Bone marrow (tissue), 2 donors: ENCODE measurements at regions not wholly inside any gene's neighbourhood (a gene's known extent, or its start where the extent isn't known, plus 50 kb on each side); places are given as distances from the start of the nearest gene placed in this dataset.

Source experiments
- DNase-seq, 2 donors: peaks; one replicate each; lab custom pipeline; 2025; lab: John Stamatoyannopoulos, UW

GRCh38 chr3:94258851-94259250, 196.0 kb downstream of the NSUN3 start:
- DNase-seq: no peak

DNA sequence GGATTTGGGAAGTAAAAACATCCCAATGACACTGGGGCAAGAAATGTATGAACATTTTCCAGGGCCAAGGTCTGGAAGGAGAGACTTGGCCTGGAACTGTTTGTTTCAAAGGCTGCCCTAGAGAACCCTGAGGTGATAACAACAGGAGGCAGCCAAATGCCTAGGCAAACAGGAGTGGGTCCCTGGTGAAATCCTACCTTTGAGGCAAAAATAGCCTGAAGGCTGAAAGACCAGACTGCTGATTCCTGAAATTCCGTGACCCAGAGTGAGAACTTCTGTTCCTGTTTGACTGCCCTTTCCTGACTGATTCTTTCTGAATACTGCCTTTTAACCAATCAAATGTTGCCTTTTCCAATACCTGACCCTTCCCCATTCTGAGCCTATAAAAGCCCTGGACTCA, 196.4 kb downstream of the NSUN3 start:
- no peak for DNase-seq

DNA sequence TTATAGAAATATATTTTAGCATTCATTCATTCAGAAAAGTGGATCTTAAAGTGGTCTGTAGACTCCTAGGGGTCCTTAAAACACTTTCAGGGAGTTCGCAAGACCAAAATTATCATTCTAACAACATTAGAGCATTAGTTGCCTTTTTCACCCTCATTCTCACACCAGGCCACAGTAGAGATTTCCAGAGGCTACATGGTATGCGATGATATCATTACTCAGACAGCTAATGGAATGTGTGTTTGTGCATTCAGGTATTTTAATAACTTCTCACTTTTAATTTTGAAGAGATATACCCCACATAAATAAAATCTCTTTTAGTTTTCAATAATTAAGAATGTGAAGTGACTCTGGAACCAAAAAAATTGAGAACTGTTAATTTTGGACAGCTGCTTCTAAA, 206.9 kb downstream of the NSUN3 start:
- DNase-seq: no peak

GRCh38 chr3:94272016-94272415, 209.2 kb downstream of the NSUN3 start:
- DNase-seq: no peak

DNA sequence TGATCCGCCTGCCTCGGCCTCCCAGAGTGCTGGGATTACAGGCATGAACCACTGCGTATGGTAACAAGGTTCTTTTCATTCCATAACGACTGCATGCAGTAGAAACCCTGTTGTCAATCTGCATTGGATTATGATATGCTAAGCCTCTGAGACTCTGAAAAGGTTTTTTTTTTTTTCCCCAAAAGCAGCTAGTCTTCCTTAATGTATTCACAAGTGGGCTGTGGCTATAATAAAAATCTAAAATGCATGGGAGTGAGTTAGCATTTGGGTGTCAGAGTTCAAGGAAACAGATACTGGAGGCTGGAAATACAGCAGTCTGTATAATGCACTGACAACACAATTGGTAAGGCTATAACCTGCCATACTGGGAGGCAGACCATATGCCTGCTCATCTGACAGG, 218.1 kb downstream of the NSUN3 start:
- no peak for DNase-seq

GRCh38 chr3:94285872-94286271, 223.0 kb downstream of the NSUN3 start:
- DNase-seq: no peak

DNA sequence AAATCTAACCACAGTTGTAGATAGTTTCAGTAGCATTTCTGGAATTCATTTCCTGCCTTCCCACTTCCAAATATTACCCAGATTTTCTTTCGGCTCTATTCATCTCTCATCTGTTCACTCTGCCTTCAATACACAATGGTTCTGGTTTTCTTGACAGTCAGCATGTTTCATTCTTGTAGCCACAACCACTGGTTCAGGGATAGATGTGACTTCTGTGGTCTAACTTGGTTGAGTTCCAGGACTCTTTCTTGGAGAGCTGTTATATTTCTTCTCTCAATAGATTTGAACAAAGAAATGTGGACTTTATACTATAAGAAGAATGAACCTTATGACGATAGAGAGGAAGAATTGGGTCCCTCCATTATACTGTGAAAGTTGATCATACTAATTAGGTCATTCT, 228.8 kb downstream of the NSUN3 start:
- no peak for DNase-seq

- no peak for DNase-seq
Observed at GRCh38 chr3:94292151-94292550, 229.3 kb downstream of the NSUN3 start.

- DNase-seq: no peak
Observed at GRCh38 chr3:94293793-94294195, 230.9 kb downstream of the NSUN3 start.

GRCh38 chr3:94294806-94295205, 231.9 kb downstream of the NSUN3 start:
- no peak for DNase-seq

DNA sequence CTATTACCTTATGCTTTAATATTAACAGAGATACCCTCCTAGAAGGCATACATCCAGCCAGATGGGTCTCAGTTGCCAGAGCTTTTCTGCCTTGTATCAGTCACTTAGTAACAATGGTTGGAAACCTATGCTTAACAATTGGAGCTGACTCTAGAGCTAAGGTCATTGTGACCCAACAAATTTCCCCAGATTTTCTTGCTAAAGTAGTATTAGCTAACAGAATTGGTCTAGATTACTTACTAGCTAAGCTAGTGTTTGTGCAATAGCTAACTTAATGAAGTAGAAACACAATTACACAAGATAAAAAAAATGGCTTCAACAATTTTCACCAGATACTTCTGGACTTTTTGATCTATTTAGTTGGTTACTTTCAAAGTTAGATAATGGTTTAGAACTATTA, 236.9 kb downstream of the NSUN3 start:
- no peak for DNase-seq

GRCh38 chr3:94301366-94301765, 238.5 kb downstream of the NSUN3 start:
- no peak for DNase-seq

DNA sequence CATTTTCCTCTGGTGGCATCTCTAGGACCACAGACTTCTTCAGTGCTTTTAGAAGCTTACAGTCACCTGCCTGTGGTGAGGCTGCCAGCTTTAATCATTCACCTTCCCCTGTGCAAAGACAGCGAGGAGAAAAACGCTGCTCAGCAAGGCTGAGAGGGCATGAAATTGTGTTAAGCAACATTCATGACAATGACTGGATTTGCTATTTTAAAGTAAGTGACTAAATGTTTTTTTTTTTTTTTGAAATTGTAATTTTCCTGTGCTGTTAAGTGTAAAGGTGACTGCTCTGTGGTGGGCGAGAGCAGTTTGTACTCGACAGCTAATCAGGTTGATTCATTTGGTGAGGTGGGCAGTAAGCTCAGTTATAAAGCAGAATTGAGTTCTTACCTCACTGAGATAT, 240.4 kb downstream of the NSUN3 start:
- DNase-seq: no peak

DNA sequence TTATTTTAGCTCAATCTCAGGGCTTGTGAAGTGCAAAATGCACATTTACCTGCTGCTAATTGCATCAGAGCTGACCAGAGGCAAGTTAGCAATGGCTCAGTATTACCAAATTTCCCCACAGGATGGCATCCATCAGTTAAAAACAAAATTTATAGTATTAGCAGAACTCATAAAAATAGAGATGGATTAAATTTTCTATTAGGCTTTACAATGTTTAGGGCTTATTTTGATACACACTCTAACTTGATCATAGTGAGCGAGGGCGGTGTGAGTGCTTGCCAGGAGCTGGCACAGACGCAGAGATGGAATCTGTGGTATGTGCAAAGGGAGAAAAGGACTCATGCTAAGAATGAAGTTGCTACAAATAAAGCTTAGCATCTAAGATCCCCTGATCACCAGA, 241.0 kb downstream of the NSUN3 start:
- no peak for DNase-seq

DNA sequence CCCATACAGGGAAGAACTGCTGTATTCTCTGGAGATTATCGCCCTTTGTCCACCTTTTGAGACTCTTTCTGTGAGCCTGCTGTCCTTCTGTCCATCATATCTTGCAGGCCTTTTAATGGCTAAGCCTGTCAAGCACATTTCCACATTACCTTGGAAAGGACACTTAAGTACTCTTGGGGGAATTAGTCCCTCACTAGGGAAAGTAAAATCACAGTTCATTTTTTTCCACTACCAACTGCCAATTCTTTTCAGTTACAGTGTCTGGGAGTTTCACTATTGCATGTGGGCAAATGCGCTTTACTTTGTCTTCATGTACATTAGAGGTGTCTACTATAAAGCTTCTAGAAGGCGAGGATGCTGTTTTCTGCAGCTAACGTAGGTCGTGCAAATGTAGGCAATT, 242.1 kb downstream of the NSUN3 start:
- no peak for DNase-seq

GRCh38 chr3:94305835-94306611, 243.2 kb downstream of the NSUN3 start:
- DNase-seq: no peak

- DNase-seq: no peak
Observed at GRCh38 chr3:94307588-94307987, 244.7 kb downstream of the NSUN3 start.

DNA sequence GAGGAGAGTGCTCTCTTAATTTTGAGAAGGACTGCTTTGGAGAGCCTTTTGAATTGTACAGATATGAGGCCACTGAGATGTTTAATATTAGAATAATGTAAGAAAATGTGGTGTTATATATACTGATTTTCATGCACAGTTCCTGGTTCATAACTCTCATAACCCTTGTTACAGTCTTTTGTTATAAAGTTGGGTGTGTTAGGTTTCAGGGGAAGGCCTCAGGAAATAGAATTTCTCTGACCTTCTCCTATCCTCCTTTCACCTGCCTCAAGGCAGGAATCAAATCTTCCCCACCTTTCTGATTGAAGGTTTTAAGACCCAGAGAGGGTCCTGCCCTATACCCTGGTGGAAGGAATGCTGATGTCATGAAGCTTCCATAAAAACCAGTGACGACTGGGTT, 245.9 kb downstream of the NSUN3 start:
- no peak for DNase-seq

DNA sequence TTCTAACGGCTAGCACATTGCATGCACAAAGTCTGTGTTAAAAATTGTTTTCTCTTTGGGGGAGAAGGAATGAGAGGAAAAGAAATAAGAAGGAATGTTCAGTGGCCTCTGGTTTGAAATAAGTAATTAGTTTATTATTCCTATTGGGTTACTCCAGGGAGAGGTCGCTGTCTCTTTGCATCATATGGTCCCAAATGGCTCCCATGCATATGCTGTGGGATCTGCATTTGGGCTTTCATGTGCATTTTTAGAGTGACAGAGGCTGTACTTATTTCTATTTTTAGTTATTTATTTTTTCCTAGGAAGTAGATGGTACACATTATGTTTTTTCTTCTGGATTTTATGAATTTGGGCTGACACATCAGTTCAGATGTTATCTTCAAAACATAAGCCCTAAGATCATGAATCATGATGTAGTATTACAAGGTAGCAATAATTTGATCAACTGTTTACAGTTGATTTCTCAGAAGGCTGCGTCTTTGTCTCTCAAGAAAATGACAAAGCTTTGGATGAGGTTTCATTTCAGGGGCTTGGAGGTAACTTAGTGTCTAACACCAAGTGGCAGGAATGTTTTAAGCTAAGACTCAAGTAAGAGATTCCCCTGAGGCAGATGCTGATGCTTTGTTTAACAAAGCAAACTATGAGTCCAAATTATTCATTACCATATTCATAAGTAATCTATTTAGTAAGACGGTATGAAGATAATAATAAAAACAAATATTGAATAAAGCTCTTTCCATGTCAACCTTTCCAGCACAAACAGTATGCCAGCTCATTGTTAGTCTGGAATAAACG, 247.7 kb downstream of the NSUN3 start:
- no peak for DNase-seq

DNA sequence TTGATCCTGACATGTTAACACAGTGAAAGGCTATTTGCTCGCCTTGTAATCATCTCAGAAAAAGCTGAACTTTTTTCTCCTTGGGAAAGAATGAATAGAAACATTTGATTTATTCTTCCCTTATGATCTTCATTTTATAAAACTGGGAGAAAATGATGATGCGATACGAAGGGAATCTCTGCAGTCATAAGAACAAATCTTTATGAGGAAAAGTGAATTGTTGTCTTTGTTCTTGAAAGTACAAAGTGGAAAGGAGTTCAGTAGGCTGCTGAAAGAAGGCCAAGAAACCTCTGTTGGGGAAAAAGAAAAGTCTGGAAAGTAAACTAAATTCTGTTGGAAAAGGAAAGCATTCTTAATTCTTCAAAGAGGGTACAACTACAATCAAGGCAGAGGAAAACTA, 248.8 kb downstream of the NSUN3 start:
- no peak for DNase-seq

GRCh38 chr3:94314218-94314883, 251.5 kb downstream of the NSUN3 start:
- no peak for DNase-seq

- no peak for DNase-seq
Observed at GRCh38 chr3:94317017-94317416, 254.2 kb downstream of the NSUN3 start.

- no peak for DNase-seq
Observed at GRCh38 chr3:94323596-94323995, 260.7 kb downstream of the NSUN3 start.
